Parathyroid adenoma (tissue), 2 donors: ENCODE measurements at regions not wholly inside any gene's neighbourhood (a gene's known extent, or its start where the extent isn't known, plus 50 kb on each side); places are given as distances from the start of the nearest gene placed in this dataset.
A peak's percentile ranks its signal among the peaks of the same experiment; 100 is the strongest.

ENCODE experiments used
- H2AFZ ChIP-seq: fragments of 300-600 bp; sonication (generic); one replicate; pipeline ENCODE4 v1.7.0; 2017; ENCODE audit warnings: antibody characterized with exemption, mild to moderate bottlenecking
- H3K27ac ChIP-seq: fragments of 300-600 bp; sonication (generic); one replicate; pipeline ENCODE4 v1.7.0; 2017
- H3K27me3 ChIP-seq: fragments of 300-600 bp; sonication (generic); one replicate; pipeline ENCODE4 v1.7.0; 2017; ENCODE audit warnings: low read length; ENCODE audit not compliant: control insufficient read depth, insufficient read depth
- H3K36me3 ChIP-seq: fragments of 300-600 bp; sonication (generic); one replicate; pipeline ENCODE4 v1.7.0; 2017; ENCODE audit warnings: low read length; ENCODE audit not compliant: control insufficient read depth, insufficient read depth
- H3K4me1 ChIP-seq: fragments of 300-600 bp; sonication (generic); one replicate; pipeline ENCODE4 v1.7.0; 2017; ENCODE audit warnings: control low read depth
- H3K4me2 ChIP-seq: fragments of 300-600 bp; sonication (generic); one replicate; pipeline ENCODE4 v1.7.0; 2017; ENCODE audit warnings: low read length
- H3K4me3 ChIP-seq: fragments of 300-600 bp; sonication (generic); one replicate; pipeline ENCODE4 v1.7.0; 2017; ENCODE audit warnings: low read depth, low read length
- H3K79me2 ChIP-seq: fragments of 300-600 bp; sonication (generic); one replicate; pipeline ENCODE4 v1.7.0; 2017; ENCODE audit warnings: control low read depth
- H3K9ac ChIP-seq: fragments of 300-600 bp; sonication (generic); one replicate; pipeline ENCODE4 v1.7.0; 2017; ENCODE audit warnings: mild to moderate bottlenecking
- H3K9me3 ChIP-seq: fragments of 300-600 bp; sonication (generic); one replicate; pipeline ENCODE4 v1.7.0; 2017; ENCODE audit warnings: low read length; ENCODE audit not compliant: control insufficient read depth
- CTCF ChIP-seq: fragments of 300-600 bp; sonication (generic); IDR thresholded peaks from one replicate; pipeline ENCODE4 v1.7.0; 2017; ENCODE audit warnings: antibody characterized with exemption, mild to moderate bottlenecking
- donor health status: primary hyperparathyroidism.

DNA sequence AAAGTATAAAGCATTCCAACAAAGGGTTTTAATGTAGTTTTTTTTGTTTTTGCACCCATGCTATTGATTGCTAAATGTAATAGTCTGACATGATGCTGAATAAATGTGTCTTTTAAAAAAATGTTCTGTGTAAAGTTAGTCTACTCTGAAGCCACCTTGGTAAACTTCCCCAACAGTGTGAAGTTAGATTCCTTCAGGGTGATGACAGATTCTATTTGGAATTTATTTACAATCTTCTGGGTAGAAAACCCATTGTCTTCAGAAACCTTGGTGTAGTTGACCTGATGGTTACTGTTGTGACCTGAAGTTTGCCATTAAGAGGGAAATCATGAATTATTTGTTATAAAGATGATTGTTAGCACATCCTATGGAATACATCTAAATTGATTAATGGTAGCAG is 64.7 kb upstream of the TRPC7 start:
- no peaks in the 10 kb centered on the region for H3K36me3 ChIP-seq
- H2AFZ ChIP-seq = no peak overlapping the region
- no peak for TF ChIP-seq CTCF
- H3K9ac ChIP-seq = no peak overlapping the region
- H3K9me3 ChIP-seq = no peaks in the 10 kb centered on the region
- H3K4me3 ChIP-seq = no peak overlapping the region
- no peak overlapping the region for H3K4me2 ChIP-seq
- H3K27me3 ChIP-seq = no peaks in the 10 kb centered on the region
- H3K27ac ChIP-seq = no peak overlapping the region
- no peaks in the 10 kb centered on the region for H3K4me1 ChIP-seq
- no peaks in the 10 kb centered on the region for H3K79me2 ChIP-seq

GRCh38 chr5:136427426-136427825 is 62.1 kb upstream of the TRPC7 start:
- no peaks in the 10 kb centered on the region for H3K4me1 ChIP-seq
- H3K9ac ChIP-seq = no peak overlapping the region
- TF ChIP-seq CTCF = no peak
- no peak overlapping the region for H2AFZ ChIP-seq
- no peaks in the 10 kb centered on the region for H3K9me3 ChIP-seq
- no peak overlapping the region for H3K4me3 ChIP-seq
- H3K27ac ChIP-seq = no peak overlapping the region
- no peak overlapping the region for H3K4me2 ChIP-seq
- H3K36me3 ChIP-seq = no peaks in the 10 kb centered on the region
- no peaks in the 10 kb centered on the region for H3K79me2 ChIP-seq
- no peaks in the 10 kb centered on the region for H3K27me3 ChIP-seq

DNA sequence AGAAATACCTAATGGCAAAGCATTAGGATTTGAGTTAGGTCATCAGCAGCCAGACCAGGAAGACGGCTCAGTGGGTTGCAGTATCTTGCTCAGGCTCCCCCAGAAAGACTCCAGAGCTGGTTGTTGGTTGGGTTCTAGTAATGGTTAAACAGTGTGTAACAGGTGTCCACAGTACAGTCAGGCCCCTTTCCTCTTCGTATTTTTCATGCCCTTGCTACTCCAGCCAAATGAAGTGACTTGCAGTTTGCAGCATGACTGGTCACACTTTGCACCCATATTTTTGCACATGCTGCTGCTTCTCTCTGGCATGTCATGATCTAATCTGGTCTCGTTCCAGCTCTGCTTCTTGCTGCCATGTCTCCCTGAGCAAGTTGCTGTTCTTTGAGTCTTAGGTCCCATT is 60.6 kb upstream of the TRPC7 start:
- H3K79me2 ChIP-seq = no peaks in the 10 kb centered on the region
- no peak for TF ChIP-seq CTCF
- H3K4me2 ChIP-seq = no peak overlapping the region
- H3K36me3 ChIP-seq = no peaks in the 10 kb centered on the region
- H3K9me3 ChIP-seq = no peaks in the 10 kb centered on the region
- no peak overlapping the region for H3K27ac ChIP-seq
- H2AFZ ChIP-seq = no peak overlapping the region
- H3K4me1 ChIP-seq = no peaks in the 10 kb centered on the region
- H3K9ac ChIP-seq = no peak overlapping the region
- no peaks in the 10 kb centered on the region for H3K27me3 ChIP-seq
- H3K4me3 ChIP-seq = no peak overlapping the region

GRCh38 chr5:136424835-136425584 is 59.7 kb upstream of the TRPC7 start:
- Histone ChIP-seq H3K79me2 (no peaks in the 10 kb centered on the region), H3K36me3 (no peaks in the 10 kb centered on the region), H3K9me3 (no peaks in the 10 kb centered on the region), H3K27ac (no peak overlapping the region), H3K4me1 (no peaks in the 10 kb centered on the region), H3K27me3 (no peaks in the 10 kb centered on the region), H3K9ac (no peak overlapping the region), H3K4me2 (no peak overlapping the region), H2AFZ (no peak overlapping the region), H3K4me3 (no peak overlapping the region)
- peak; percentile 67 for TF ChIP-seq CTCF
